GM12864 (cell line): ENCODE measurements at regions not wholly inside any gene's neighbourhood (a gene's known extent, or its start where the extent isn't known, plus 50 kb on each side); places are given as distances from the start of the nearest gene placed in this dataset.

Experiments
- DNase-seq: peaks from one replicate; pipeline ENCODE4 v3.0.0-alpha.2; 2011; ENCODE audit warnings: low read depth
- H3K4me3 ChIP-seq: 2 replicates; pipeline ENCODE4 v1.5.1; 2011; ENCODE audit warnings: mild to moderate bottlenecking, low read depth, low read length, control low read depth
- CTCF ChIP-seq: IDR thresholded peaks from 2 replicates; pipeline ENCODE4 v1.5.1; 2011; ENCODE audit warnings: low read depth, mild to moderate bottlenecking, moderate library complexity, low read length, control low read depth, inconsistent platforms; ENCODE audit errors: missing control alignments

GRCh38 chr15:70251246-70251990 is 153.7 kb upstream of the TLE3 start:
- no peak overlapping the region for H3K4me3 ChIP-seq
- DNase-seq, result no peak
- TF ChIP-seq CTCF, result no peak

- H3K4me3 ChIP-seq, result no peak overlapping the region
- TF ChIP-seq CTCF, result no peak
- no peak for DNase-seq
Observed at GRCh38 chr15:70250208-70251201, 152.8 kb upstream of the TLE3 start.

GRCh38 chr15:70249616-70250015 is 151.9 kb upstream of the TLE3 start:
- no peak for DNase-seq
- no peak for TF ChIP-seq CTCF
- no peak overlapping the region for H3K4me3 ChIP-seq

DNA sequence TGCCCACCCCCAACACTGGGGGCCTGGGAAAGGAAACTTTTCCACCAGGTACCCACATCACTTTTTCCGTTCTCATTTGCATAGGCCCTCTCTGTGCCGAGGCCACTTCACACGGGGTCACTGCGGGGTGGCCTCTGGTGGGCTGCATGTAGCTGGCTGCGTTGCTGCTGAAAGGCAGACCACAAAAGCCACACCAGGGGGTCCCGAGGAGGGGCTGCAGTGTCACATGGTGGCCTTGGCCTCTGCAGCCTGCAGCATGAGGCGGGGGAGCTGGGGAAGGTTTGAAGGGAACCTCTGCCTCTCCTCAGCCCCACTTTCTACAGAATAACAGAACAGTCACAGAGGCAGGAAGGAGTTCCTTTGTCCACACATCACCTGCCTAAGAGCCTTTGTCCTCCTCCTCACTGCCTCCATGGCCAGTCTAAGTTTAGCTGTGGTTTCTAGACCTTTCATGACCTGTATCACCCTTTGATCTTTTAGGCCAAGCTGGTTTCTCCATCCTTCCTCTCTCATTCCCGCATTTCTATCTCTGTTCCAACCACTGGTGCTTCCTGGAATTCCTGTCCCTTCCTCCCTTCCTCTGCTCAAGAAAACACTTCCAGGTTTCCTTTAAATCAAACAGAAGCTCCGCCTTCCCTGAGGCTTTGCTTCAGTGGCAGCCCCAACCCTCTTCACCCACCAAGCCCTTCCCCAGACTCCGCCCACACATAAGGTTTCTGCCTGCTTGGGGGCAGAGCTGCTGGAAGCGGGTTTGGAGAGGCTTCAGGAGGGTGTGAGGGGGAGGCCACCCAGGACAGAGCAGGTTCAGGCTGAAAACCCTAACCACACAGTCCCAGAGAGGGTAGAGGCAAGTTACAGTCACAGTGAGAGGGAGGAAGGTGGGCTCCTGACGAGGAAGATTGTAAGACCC is 150.7 kb upstream of the TLE3 start:
- no peak for DNase-seq
- TF ChIP-seq CTCF, result no peak

DNA sequence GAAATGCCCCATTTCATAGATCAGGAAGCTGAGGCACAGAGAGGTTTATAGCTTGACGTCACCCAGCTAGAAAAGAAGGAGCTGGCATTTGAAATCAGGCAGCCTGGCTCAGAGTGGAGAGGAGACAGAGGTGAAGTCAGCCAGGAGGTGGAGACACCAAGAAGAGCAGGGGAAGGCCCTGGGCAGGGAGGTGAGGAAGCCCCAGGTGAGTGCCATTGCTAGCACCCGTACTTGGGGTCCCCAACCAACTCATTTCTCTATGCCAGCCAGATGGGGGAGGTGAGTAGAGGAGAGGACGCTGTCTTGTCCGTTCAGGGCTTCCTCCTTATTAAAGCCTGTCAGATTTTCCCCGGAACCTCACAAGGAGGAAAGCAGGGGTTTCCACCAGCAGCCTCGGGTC is 149.6 kb upstream of the TLE3 start:
- no peak overlapping the region for H3K4me3 ChIP-seq
- TF ChIP-seq CTCF, result no peak
- no peak for DNase-seq

More for the DNA sequence above, 150.7 kb upstream of the TLE3 start:
- no peak overlapping the region for H3K4me3 ChIP-seq

GRCh38 chr15:70246623-70247220 is 149.0 kb upstream of the TLE3 start:
- no peak for DNase-seq
- no peak for TF ChIP-seq CTCF

More at GRCh38 chr15:70246623-70247220, 149.0 kb upstream of the TLE3 start:
- H3K4me3 ChIP-seq, result no peak overlapping the region
